Neural cell (in vitro differentiated cells): ENCODE measurements at regions not wholly inside any gene's neighbourhood (a gene's known extent, or its start where the extent isn't known, plus 50 kb on each side); places are given as distances from the start of the nearest gene placed in this dataset.

Source experiments
- EP300 ChIP-seq: fragments of 450-650 bp; conservative IDR thresholded peaks from 2 replicates; pipeline ENCODE4 v1.6.1; 2014; ENCODE audit warnings: antibody characterized with exemption, mild to moderate bottlenecking, moderate library complexity; ENCODE audit not compliant: poor library complexity, severe bottlenecking
- EZH2 ChIP-seq: fragments of 200-600, 300-800 bp; shearing (Covaris generic), sonication (generic); IDR thresholded peaks from 2 replicates; pipeline ENCODE4 v1.6.1; 2014; ENCODE audit warnings: antibody characterized with exemption, low read length, borderline replicate concordance, mild to moderate bottlenecking; ENCODE audit not compliant: insufficient read depth, poor library complexity, severe bottlenecking
- MXI1 ChIP-seq: fragments of 450-650 bp; conservative IDR thresholded peaks from 2 replicates; pipeline ENCODE4 v1.6.1; 2014; ENCODE audit warnings: antibody characterized with exemption, mild to moderate bottlenecking; ENCODE audit not compliant: poor library complexity, severe bottlenecking
- POLR2AphosphoS5 ChIP-seq: IDR thresholded peaks from 2 replicates; pipeline ENCODE4 v1.6.1; 2012
- RAD21 ChIP-seq: fragments of 450-650 bp; conservative IDR thresholded peaks from 2 replicates; pipeline ENCODE4 v1.6.1; 2014; ENCODE audit warnings: antibody characterized with exemption, mild to moderate bottlenecking, moderate library complexity
- SMC3 ChIP-seq: fragments of 450-650 bp; conservative IDR thresholded peaks from 2 replicates; pipeline ENCODE4 v1.6.1; 2014; ENCODE audit warnings: antibody characterized with exemption, mild to moderate bottlenecking, moderate library complexity; ENCODE audit not compliant: poor library complexity
- TAF1 ChIP-seq: IDR thresholded peaks from 2 replicates; pipeline ENCODE4 v1.6.1; 2012; ENCODE audit warnings: low read depth
- TF ChIP-seq, protein P1 (sequence below): fragments of 450-650 bp; IDR thresholded peaks from 2 replicates; pipeline ENCODE4 v1.5.1; 2014; ENCODE audit warnings: antibody characterized with exemption, mild to moderate bottlenecking, moderate library complexity; ENCODE audit not compliant: poor library complexity, severe bottlenecking
- TF ChIP-seq, protein P2 (sequence below): IDR thresholded peaks from 2 replicates; pipeline ENCODE4 v1.6.1; 2012; ENCODE audit warnings: borderline replicate concordance

DNA sequence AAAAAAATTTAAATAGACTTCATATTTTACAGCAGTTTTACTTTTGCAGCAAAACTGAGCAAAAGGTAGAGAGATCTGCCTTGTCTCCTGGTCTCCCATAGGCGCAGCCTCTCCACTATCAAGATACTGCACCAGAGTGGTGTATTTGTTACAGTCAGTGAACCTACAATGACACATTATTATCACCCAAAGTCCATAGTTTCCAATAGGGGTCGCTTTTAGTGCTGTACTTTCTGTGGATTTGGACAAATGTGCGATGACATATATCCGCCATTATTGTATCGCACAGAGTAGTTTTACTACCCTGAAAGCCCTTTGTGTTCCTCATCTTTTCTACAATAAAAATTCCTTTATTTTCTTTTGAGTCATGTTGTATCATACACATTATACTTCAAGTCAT is 153.2 kb upstream of the CCDC179 start:
- TF ChIP-seq, protein P1, sequence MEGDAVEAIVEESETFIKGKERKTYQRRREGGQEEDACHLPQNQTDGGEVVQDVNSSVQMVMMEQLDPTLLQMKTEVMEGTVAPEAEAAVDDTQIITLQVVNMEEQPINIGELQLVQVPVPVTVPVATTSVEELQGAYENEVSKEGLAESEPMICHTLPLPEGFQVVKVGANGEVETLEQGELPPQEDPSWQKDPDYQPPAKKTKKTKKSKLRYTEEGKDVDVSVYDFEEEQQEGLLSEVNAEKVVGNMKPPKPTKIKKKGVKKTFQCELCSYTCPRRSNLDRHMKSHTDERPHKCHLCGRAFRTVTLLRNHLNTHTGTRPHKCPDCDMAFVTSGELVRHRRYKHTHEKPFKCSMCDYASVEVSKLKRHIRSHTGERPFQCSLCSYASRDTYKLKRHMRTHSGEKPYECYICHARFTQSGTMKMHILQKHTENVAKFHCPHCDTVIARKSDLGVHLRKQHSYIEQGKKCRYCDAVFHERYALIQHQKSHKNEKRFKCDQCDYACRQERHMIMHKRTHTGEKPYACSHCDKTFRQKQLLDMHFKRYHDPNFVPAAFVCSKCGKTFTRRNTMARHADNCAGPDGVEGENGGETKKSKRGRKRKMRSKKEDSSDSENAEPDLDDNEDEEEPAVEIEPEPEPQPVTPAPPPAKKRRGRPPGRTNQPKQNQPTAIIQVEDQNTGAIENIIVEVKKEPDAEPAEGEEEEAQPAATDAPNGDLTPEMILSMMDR: no peak
- TF ChIP-seq EZH2: no peak
- no peak for TF ChIP-seq EP300
- TF ChIP-seq POLR2AphosphoS5: no peak
- TF ChIP-seq, protein P2, sequence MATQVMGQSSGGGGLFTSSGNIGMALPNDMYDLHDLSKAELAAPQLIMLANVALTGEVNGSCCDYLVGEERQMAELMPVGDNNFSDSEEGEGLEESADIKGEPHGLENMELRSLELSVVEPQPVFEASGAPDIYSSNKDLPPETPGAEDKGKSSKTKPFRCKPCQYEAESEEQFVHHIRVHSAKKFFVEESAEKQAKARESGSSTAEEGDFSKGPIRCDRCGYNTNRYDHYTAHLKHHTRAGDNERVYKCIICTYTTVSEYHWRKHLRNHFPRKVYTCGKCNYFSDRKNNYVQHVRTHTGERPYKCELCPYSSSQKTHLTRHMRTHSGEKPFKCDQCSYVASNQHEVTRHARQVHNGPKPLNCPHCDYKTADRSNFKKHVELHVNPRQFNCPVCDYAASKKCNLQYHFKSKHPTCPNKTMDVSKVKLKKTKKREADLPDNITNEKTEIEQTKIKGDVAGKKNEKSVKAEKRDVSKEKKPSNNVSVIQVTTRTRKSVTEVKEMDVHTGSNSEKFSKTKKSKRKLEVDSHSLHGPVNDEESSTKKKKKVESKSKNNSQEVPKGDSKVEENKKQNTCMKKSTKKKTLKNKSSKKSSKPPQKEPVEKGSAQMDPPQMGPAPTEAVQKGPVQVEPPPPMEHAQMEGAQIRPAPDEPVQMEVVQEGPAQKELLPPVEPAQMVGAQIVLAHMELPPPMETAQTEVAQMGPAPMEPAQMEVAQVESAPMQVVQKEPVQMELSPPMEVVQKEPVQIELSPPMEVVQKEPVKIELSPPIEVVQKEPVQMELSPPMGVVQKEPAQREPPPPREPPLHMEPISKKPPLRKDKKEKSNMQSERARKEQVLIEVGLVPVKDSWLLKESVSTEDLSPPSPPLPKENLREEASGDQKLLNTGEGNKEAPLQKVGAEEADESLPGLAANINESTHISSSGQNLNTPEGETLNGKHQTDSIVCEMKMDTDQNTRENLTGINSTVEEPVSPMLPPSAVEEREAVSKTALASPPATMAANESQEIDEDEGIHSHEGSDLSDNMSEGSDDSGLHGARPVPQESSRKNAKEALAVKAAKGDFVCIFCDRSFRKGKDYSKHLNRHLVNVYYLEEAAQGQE: no peak
- TF ChIP-seq RAD21: no peak
- TF ChIP-seq SMC3: no peak
- no peak for TF ChIP-seq TAF1
- TF ChIP-seq MXI1: no peak
